ENCODE measurements at regions not wholly inside any gene's neighbourhood (a gene's known extent, or its start where the extent isn't known, plus 50 kb on each side); places are given as distances from the start of the nearest gene placed in this dataset.
"Not testable (repeated sequence)": the region's sequence is repeated elsewhere in the genome, so short reads cannot be mapped to it uniquely, and the experiment has no call there.

- DNase-seq (ENCODE audit: low read depth); H3K4me3 ChIP-seq (ENCODE audit: control insufficient read depth, low read depth, low read length): not testable (repeated sequence)
These were observed 50.3 kb upstream of the CYP2B6 start for GRCh38 chr19:40940771-40941170.

- H3K4me3 ChIP-seq (ENCODE audit: control insufficient read depth, low read depth, low read length); DNase-seq (ENCODE audit: low read depth): not testable (repeated sequence)
These were observed 53.1 kb upstream of the CYP2B6 start for GRCh38 chr19:40938007-40938406.

- DNase-seq (ENCODE audit: low read depth) = no peak
- no peak for TF ChIP-seq CTCF (conservative IDR thresholded peaks at IDR 0.05; ENCODE audit: control insufficient read depth, insufficient read depth, low read depth, low read length)
- H3K4me3 ChIP-seq (ENCODE audit: control insufficient read depth, low read depth, low read length) = no peak overlapping the region
These were observed 54.3 kb upstream of the CYP2B6 start for GRCh38 chr19:40936755-40937154.

GRCh38 chr19:40933025-40933424, 51.0 kb upstream of the CYP2A7 start:
- H3K4me3 ChIP-seq (ENCODE audit: control insufficient read depth, low read depth, low read length) = no peak overlapping the region
- peak; percentile 1 for DNase-seq (ENCODE audit: low read depth)
- no peak for TF ChIP-seq CTCF (conservative IDR thresholded peaks at IDR 0.05; ENCODE audit: control insufficient read depth, insufficient read depth, low read depth, low read length)

GRCh38 chr19:40932008-40932959, 50.3 kb upstream of the CYP2A7 start:
- H3K4me3 ChIP-seq (ENCODE audit: control insufficient read depth, low read depth, low read length) = no peak overlapping the region
- no peak for DNase-seq (ENCODE audit: low read depth)
- no peak for TF ChIP-seq CTCF (conservative IDR thresholded peaks at IDR 0.05; ENCODE audit: control insufficient read depth, insufficient read depth, low read depth, low read length)
